Lower leg skin (tissue), 4 donors: ENCODE measurements at regions not wholly inside any gene's neighbourhood (a gene's known extent, or its start where the extent isn't known, plus 50 kb on each side); places are given as distances from the start of the nearest gene placed in this dataset.

Experiments
- DNase-seq, 2 donors: peaks; one replicate each; pipeline ENCODE4 v3.0.0-alpha.2; 2019; ENCODE audit warnings: low spot score in 2 of 2
- H3K4me3 ChIP-seq: fragments of 200-600 bp; sonication (generic); 2 replicates; pipeline ENCODE4 v1.5.1; 2017; ENCODE audit warnings: mild to moderate bottlenecking, low read depth; ENCODE audit not compliant: poor library complexity, severe bottlenecking
- POLR2A ChIP-seq, 2 donors: fragments of 450-650 bp; IDR thresholded peaks; one replicate each; pipeline ENCODE4 v1.6.1; 2016 to 2017; ENCODE audit warnings: antibody characterized with exemption in 2 of 2, mild to moderate bottlenecking in 1 of 2, moderate library complexity in 1 of 2
- WGBS, 2 donors: methylation state at CpG; one replicate each; pipeline ENCODE4 v1.1.5; 2018; 5-methylcytosine and 5-hydroxymethylcytosine counted together
- intact Hi-C: fragments of 100-400 bp; cut with DNase I; formaldehyde crosslinking; loops from one replicate; pipeline ENCODE4 v1.15.0; 2023; ENCODE audit warnings: low total_unique reads
- TF ChIP-seq, protein P1 (sequence below), 3 donors: fragments of 450-650 bp; IDR thresholded peaks; one replicate each; pipeline ENCODE4 v1.5.1; 2016; ENCODE audit warnings: antibody characterized with exemption in 3 of 3, mild to moderate bottlenecking in 3 of 3, moderate library complexity in 2 of 3

DNA sequence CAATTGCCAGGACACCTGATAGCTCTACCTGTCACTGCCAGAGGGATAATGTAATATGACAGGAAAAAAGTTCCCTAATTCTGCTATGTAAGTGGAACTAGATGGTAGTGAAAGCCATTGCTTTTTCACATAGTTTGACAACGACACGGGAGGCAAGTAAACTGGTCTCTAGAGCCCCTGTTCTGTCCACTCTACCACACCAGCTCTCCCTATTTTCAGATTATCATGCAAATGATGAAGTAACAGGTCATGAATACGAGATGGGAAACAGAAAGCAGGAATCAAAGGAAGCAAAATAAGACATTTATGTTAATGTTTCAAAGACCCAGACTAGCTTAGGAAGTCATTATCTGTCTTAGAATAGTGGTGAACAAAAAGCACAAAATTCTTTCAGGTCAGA lies 56.2 kb downstream of the TAF11L14 start:
- H3K4me3 ChIP-seq, result no peak overlapping the region
- DNase-seq, result no peak
- intact Hi-C loops, result no loop called here
- TF ChIP-seq, protein P1, sequence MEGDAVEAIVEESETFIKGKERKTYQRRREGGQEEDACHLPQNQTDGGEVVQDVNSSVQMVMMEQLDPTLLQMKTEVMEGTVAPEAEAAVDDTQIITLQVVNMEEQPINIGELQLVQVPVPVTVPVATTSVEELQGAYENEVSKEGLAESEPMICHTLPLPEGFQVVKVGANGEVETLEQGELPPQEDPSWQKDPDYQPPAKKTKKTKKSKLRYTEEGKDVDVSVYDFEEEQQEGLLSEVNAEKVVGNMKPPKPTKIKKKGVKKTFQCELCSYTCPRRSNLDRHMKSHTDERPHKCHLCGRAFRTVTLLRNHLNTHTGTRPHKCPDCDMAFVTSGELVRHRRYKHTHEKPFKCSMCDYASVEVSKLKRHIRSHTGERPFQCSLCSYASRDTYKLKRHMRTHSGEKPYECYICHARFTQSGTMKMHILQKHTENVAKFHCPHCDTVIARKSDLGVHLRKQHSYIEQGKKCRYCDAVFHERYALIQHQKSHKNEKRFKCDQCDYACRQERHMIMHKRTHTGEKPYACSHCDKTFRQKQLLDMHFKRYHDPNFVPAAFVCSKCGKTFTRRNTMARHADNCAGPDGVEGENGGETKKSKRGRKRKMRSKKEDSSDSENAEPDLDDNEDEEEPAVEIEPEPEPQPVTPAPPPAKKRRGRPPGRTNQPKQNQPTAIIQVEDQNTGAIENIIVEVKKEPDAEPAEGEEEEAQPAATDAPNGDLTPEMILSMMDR (IDR thresholded peaks at IDR 0.05), result no peak
- no peak for TF ChIP-seq POLR2A (IDR thresholded peaks at IDR 0.05)
- WGBS, 2 donors, result 44 to 52% methylated on average over 3 of the region's 3 CpGs

DNA sequence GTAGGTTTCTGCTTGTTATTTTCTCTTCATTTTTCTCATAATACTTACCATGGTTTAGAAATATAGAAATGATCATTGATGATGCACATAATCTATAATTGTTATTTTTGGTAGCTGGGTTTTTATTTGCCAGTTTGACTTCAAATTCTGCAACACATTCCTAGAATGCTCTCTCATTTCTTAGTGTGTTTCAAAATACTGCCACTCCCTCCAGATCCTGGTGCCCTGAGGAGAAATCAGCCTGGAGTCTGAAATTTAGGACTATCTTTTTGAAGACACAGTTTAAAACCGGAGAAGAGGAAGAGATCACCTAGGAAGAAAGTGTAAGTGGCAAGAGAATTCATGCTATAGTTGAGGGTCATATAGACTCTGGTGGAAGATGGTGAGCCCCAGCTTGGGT lies 57.5 kb downstream of the TAF11L14 start:
- 46 to 65% methylated on average over 1 of the region's 1 CpG for WGBS, 2 donors
- H3K4me3 ChIP-seq, result no peak overlapping the region
- intact Hi-C loops, result no loop called here
- TF ChIP-seq POLR2A (IDR thresholded peaks at IDR 0.05), result no peak
- no peak for DNase-seq

DNA sequence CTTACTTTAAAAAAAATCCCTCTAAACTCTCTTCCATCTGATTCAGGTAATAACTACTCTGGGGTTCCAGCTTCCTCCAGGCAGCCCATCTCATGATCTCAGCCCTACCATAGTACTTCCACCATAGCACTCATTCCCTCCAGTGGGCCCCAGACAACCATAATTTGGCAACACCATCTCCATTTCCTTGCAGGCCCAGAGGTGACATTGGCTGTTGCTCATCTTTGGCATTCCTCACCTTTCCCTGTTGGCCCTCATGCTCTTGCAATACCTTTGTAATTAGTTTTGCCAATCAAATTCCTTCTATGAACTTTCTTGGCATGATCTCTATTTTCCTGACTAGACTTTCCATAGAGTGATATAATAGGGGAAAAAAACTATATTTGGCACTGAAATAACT lies 60.1 kb downstream of the TAF11L14 start:
- TF ChIP-seq, protein P1 (IDR thresholded peaks at IDR 0.05), result no peak
- TF ChIP-seq POLR2A (IDR thresholded peaks at IDR 0.05), result no peak
- no peak for DNase-seq
- no peak overlapping the region for H3K4me3 ChIP-seq
- intact Hi-C loops, result no loop called here

DNA sequence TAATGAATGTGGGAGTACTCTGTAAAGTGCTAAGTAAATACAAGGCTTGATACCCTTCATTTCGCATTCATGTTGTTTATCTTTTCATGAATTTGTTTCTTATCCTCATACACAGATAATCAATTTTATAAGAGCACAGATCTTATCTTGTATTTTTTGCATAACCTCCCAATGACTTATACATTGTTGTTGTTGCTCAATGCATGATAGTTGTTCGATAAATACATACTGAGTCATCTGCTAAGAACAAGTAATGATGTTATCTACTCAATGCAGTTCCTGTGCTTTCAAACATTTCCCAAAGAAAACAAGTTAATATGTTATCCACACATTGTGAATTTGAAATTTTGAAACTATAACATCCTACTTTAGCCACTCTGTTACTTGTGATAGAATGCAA lies 60.7 kb downstream of the TAF11L14 start:
- WGBS, 2 donors, result 53 to 56% methylated on average over 2 of the region's 2 CpGs
- TF ChIP-seq, protein P1 (IDR thresholded peaks at IDR 0.05), result no peak
- no peak for TF ChIP-seq POLR2A (IDR thresholded peaks at IDR 0.05)
- H3K4me3 ChIP-seq, result no peak overlapping the region
- no peak for DNase-seq
- intact Hi-C loops, result no loop called here

DNA sequence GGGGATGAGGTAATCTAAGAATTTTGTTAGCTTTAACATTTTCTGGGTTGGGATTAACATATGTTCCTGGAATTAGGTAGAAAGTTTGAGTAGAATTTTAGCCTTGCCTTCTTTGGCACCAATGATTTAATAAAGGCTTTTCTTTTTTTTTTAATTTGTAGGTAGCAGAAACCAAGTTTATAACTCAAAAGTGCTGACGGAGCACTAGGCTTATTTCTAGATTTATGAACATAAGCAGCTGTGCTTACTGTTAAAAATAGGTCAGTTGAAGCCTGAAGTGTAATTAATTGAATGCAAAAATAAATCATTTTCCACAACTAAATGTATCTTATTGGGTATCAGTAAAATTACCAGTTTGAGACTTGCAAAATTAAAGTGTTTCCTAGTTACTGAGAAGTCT lies 62.4 kb downstream of the TAF11L14 start:
- 43 to 60% methylated on average over 1 of the region's 1 CpG for WGBS, 2 donors
- H3K4me3 ChIP-seq, result no peak overlapping the region
- TF ChIP-seq, protein P1 (IDR thresholded peaks at IDR 0.05), result no peak
- no peak for TF ChIP-seq POLR2A (IDR thresholded peaks at IDR 0.05)
- intact Hi-C loops, result no loop called here
- DNase-seq, result no peak

DNA sequence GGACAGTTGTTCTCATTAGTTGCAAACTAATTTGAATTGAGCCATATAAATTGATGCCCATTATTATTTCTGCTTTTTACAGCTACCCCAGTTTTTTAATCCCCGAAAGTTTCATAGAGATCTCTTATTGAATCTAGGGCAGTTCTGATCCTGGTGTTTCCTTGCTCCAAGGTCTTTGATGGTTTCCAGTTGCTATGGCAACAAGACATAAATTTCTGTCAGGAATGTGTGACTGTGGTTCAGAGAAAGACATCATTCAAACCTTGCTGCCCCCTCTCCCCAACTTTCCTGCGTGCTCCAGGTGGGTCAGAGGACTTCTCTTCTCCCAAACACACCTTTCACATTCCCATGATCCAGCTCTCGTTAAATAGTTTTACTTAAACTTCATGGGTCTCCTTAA lies 63.4 kb downstream of the TAF11L14 start:
- intact Hi-C loops, result no loop called here
- TF ChIP-seq POLR2A (IDR thresholded peaks at IDR 0.05), result no peak
- TF ChIP-seq, protein P1 (IDR thresholded peaks at IDR 0.05), result no peak
- WGBS, 2 donors, result 53 to 66% methylated on average over 3 of the region's 3 CpGs
- no peak overlapping the region for H3K4me3 ChIP-seq
- DNase-seq, result no peak
